ENCODE measurements at regions not wholly inside any gene's neighbourhood (a gene's known extent, or its start where the extent isn't known, plus 50 kb on each side); places are given as distances from the start of the nearest gene placed in this dataset.

DNA sequence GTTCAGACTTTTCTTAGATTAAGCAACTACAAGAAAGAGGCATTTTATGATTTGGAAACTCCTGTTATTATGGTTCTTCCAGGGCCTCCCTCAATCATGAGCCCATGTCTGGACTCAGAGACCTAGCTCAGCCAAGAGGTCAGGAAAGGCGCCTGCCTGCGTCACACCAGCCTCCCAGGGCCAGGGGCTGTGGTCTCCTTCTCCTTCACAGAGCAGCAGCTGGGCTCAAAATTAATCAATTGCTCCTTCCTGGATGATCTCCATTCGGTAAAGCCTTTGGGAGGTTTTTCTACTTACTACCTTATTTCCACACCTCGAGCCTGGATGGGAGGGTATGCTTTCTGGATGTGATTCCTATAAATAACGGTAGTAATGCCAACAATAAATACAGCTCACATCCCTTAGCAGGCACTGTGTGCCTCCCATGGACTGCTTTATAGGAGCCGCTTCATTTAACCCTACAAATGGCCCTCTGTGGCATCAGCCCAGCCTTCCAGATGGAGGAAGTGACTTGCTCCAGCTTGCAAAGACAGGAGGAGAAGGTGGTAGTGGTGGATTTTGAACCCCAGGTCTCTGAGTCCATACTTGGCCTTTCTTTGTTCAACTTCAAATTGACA, 1445.6 kb downstream of the TBC1D22A start:
- DNase-seq (ENCODE audit: low spot score) = no peak

DNA sequence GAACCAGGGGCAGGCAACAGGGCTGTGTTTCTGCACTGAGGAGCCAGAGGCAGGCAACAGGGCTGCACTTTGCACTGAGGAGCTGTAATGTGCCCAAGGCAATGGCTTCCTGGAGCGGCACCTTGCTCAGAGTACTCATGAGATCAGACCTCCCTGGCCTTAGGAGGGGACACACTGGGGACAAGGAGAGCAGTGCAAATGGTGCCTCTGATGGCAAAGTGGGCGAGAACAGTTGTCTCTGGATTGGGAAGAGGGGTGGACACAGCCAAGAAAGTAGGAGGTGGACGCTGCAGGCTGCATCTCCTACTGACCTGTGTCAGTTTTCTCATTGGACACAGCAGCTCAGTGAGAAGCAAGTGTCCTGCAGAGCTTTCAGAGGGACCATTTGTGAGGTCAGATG, 1443.3 kb downstream of the TBC1D22A start:
- DNase-seq (ENCODE audit: low spot score) = no peak

DNA sequence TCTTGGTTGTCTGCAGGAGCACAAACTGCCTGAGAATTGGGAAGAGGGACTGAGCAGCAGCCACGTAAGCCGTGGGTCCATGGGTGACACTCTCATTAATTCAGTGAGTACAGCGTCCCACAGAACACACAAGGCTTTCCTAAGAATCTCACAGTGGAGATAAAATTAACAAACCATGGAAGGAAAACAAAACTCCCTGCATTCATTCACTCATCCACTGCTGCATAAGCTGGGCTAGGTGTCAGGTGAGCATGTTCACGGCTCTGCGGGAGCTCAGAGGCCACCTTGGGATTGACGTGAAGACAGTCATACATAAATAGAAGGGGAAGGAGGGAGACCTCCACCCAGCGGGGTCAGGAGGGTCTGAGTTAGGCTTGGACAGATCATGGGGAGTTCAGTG, 1442.7 kb downstream of the TBC1D22A start:
- no peak for DNase-seq (ENCODE audit: low spot score)

DNA sequence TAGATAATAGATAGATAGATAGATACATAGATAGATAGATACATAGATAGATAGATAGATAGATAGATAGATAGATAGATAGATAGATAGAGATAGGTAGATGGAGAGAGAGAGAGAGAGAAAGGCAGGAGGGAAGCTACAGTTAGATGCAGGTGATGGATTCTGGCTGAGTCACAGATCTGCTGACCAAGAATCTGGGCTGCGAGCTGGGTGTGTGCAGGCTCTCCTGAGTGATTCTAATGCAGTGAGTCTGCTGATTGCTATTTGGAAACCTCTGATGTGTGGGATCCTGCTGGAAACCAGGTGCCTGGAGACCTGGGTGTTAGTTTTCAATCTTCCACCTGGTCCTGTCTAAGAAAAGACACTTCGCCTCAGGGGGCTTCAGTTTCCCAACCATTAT, 1441.8 kb downstream of the TBC1D22A start:
- no peak for DNase-seq (ENCODE audit: low spot score)

DNA sequence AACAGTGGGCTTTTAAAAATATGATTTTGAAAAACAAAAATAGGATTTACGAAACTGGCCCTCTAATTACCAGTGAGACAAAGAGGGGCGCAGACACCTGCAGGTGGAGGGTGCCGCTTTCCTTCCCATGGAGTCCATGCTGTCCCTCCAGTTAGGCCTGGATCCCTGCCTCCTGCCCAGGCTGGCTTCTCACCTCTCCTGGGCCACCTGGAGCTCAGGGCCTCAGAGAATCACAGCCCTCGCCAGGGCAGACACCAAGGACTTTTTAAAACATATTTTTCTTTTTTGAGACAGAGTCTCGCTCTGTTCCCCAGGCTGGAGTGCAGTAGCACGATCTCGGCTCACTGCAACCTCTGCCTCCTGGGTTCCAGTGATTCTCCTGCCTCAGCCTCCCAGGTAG, 1437.2 kb downstream of the TBC1D22A start:
- DNase-seq (ENCODE audit: low spot score) = no peak

GRCh38 chr22:48198489-48199459, 1436.3 kb downstream of the TBC1D22A start:
- DNase-seq (ENCODE audit: low spot score) = no peak

DNA sequence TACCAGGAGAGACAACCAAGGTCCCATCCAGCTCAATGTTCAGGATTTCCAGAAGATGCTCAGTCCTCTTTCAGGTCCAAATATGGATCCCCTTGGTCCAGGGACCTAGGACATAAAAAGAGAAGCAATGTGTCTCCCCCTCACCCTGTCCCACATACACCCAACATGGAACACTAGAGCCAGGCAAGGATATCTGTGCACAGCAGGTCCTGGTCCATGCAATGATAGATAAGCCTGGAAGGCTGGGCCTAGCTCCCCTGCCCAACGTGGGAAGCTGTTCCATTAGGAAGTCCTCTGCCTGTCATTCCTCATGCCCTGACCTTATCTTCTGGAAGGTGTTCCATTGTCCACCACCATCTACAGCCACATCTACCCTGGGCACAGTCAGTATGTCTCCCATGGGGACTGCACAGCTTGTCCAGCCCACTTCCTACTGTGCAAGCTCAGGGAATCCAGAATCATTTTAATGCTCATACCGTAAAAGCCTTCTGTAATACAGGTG, 1434.8 kb downstream of the TBC1D22A start:
- DNase-seq (ENCODE audit: low spot score) = no peak

- DNase-seq (ENCODE audit: low spot score) = no peak
Measured at GRCh38 chr22:48192920-48193319, 1430.5 kb downstream of the TBC1D22A start.

DNA sequence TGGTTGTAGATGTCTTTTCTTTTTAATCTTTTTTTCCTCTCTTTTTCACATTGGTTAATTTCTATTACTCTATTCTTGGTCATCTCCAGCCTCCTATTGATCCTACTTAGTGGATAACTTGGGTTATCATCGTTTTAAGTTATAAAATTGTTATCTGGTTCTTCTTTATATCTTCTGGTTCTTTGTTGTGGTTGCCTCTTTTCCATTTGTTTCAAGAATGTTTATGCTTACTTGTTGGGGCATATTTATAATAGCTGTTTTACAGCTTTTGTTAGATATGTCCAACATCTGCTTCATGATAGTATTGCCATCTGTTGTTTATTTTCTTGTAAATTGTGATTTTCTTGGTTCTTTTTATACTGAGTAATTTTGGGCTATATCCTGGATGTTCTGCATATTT, 1429.6 kb downstream of the TBC1D22A start:
- DNase-seq (ENCODE audit: low spot score) = no peak

- DNase-seq (ENCODE audit: low spot score) = peak; percentile 6
Measured at GRCh38 chr22:48188231-48188721, 1425.8 kb downstream of the TBC1D22A start.

- DNase-seq (ENCODE audit: low spot score) = no peak
Measured at GRCh38 chr22:48187356-48187755, 1424.9 kb downstream of the TBC1D22A start.

DNA sequence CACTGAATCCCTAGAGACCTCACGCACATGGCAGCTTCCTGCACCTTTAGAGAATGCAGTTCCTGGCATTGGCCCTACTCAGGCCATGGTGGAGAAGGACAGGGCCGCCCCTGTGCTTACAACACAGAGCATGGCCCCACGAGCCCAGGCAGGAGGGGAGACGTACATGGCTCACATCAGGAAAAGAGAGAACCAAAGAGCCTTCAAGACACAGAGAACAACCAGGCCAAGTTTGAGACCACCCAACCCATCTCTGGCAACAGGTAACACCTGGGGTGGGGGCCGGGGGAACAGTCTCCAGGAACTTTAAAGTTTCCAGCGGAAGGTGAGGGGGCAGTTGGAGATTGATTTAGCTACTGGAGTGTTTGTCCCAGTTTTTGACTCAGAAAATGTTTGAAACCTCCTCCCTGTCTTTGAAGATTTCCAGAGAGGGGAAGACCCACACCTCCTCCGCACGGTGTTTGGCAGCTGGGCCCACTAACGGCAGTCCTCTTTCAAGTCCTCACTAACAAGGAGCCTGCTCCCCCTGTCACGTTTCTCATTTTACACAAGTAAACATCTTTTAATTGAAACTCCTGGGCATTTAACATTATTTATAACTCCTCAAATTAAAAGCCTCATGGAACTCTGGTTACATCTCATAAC, 1423.8 kb downstream of the TBC1D22A start:
- no peak for DNase-seq (ENCODE audit: low spot score)

DNA sequence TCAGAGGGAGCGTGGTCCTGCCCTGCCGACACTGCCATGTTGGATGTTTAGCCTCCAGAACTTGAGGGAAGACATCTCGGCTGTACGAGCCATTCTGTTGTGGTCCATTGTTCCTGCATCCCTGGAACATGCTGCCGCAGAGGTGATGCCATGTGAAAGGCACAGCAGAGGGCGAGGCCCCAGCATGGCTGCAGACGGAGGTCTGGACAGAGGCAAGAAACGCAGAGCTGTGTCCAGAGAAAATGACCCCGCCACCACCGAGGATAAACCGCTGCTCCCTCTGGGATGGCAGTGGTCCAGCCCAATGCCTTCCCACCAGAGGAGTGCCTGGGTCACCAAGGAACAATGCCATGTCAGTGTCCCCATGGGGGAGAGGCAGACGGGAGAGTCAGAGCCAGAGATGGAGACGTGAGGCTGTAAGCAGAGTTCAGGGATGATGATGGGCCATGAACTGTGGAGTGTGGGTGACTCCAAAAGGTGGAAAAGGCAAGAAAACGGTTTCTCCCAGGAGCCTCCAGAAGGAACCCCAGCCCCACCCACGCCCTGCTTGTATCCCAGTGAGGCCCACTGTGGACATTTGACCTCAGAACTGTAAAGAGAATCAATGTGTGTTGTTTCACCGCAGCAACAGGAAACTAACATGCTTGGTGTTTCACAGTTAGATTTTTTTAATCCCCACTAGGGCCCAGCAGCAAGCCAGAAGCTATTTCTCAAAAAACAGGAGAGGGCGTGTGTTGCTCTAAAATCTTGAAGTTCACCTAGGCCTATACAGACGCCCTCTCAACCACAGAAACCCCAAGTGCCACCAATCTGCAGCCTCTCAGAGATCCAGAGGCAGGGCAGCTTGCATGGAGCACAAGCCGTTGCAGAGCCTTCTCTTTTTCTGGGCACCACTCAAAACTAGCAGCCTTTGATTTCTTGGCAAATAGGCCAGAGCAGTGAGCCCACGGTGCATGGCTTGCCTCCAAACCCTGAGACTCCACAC, 1422.9 kb downstream of the TBC1D22A start:
- no peak for DNase-seq (ENCODE audit: low spot score)

- no peak for DNase-seq (ENCODE audit: low spot score)
Measured at GRCh38 chr22:48182846-48183805, 1420.7 kb downstream of the TBC1D22A start.

GRCh38 chr22:48182031-48182430, 1419.6 kb downstream of the TBC1D22A start:
- DNase-seq (ENCODE audit: low spot score) = no peak

GRCh38 chr22:48181263-48181955, 1419.0 kb downstream of the TBC1D22A start:
- DNase-seq (ENCODE audit: low spot score) = no peak

DNA sequence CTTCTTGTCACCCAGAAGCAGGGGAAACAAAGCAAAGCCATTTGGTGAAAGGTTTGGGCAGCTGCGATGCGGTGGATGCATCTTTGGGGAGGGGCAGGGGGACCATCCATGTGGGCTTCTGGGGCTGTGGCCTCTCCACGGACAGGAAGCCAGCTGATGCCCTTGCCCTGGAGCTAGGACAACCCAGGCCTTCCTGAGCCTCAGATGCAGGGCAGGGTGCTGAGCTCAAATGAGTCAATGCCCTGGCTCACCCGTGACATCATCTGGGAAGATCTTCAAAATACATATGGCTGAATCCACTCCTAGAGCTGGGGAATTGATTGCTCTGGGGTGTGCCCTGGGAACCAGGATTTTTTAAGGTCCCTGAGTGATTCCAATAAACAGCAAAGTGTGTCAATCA, 1418.2 kb downstream of the TBC1D22A start:
- no peak for DNase-seq (ENCODE audit: low spot score)

GRCh38 chr22:48179571-48180546, 1417.4 kb downstream of the TBC1D22A start:
- DNase-seq (ENCODE audit: low spot score) = no peak

Measured in AG08395 (cell line).